GM12891 (cell line): ENCODE measurements at regions not wholly inside any gene's neighbourhood (a gene's known extent, or its start where the extent isn't known, plus 50 kb on each side); places are given as distances from the start of the nearest gene placed in this dataset.
"Not testable (repeated sequence)": the region's sequence is repeated elsewhere in the genome, so short reads cannot be mapped to it uniquely, and the experiment has no call there.

Source experiments
- DNase-seq: peaks from one replicate; pipeline ENCODE4 v3.0.0; 2011; ENCODE audit warnings: low spot score; ENCODE audit not compliant: insufficient read length
- FAIRE-seq: peaks from 2 replicates; lab custom pipeline; 2011; peaks lifted over from hg19 to GRCh38; lab: Jason Lieb, UNC
- PAX5 ChIP-seq: IDR thresholded peaks from 2 replicates; pipeline ENCODE4 v1.6.1; 2011; ENCODE audit warnings: low read length, moderate library complexity, mild to moderate bottlenecking; ENCODE audit not compliant: insufficient read depth, severe bottlenecking
- POLR2A ChIP-seq: IDR thresholded peaks from 2 replicates; pipeline ENCODE4 v1.6.1; 2011; ENCODE audit warnings: low read depth, low read length, control low read depth
- POLR2AphosphoS5 ChIP-seq: IDR thresholded peaks from 2 replicates; pipeline ENCODE4 v1.6.1; 2011; ENCODE audit warnings: low read depth, low read length, control low read depth
- POU2F2 ChIP-seq: IDR thresholded peaks from 2 replicates; pipeline ENCODE4 v1.6.1; 2011; ENCODE audit warnings: low read depth, mild to moderate bottlenecking, control low read depth, low read length, moderate library complexity
- SPI1 ChIP-seq: IDR thresholded peaks from 2 replicates; pipeline ENCODE4 v1.6.1; 2011; ENCODE audit warnings: low read depth, low read length, control low read depth
- TAF1 ChIP-seq: IDR thresholded peaks from 2 replicates; pipeline ENCODE4 v1.6.1; 2011; ENCODE audit warnings: low read depth, low read length, control low read depth

DNA sequence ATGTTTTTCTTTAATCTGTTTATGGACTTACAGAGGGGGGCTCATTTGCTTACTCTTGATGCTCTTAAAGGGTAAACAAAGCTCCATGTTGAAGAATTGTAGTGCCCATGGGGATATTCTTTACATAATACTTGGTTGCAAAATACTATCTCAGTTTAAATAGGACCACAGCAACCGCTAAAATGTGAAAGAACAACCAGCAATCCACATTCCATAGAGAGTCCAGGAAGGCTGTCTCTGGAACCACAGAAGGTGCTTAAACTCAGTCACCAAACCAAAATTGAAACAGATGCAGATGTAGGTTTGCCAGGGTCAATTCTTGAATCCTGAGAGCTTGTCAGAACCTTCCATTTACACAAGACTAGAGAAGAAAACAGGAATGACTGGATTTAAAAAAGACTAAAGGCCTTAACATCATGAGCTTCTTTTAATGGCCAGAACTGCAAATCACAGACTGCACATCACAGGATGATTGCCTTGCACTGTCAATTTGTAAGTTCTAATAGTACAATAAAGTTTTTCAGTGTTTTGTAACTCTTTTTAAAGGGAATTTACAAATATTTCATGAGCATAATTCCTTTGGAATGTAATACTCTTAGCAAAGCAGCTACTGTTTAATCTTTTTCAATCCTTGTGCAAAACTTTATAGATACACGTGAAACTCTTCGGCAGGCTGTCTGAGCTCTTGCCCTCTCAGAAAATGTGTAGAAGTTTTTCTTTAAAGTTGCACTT is 661.6 kb downstream of the SI start:
- TF ChIP-seq TAF1 (no peak), PAX5 (no peak), POLR2AphosphoS5 (no peak), SPI1 (no peak), POU2F2 (no peak), POLR2A (no peak)
- DNase-seq (no peak), FAIRE-seq (no peak)

- TF ChIP-seq SPI1, result no peak
- TF ChIP-seq POLR2AphosphoS5, result no peak
- no peak for TF ChIP-seq POU2F2
- no peak for TF ChIP-seq PAX5
- TF ChIP-seq TAF1, result no peak
- no peak for TF ChIP-seq POLR2A
These were observed 670.0 kb downstream of the SI start for GRCh38 chr3:164408326-164408725.

GRCh38 chr3:164407111-164407510 is 671.2 kb downstream of the SI start:
- FAIRE-seq, result no peak
- TF ChIP-seq PAX5 (no peak), POLR2AphosphoS5 (no peak), SPI1 (no peak), POU2F2 (no peak), TAF1 (no peak), POLR2A (no peak)

More at GRCh38 chr3:164408326-164408725, 670.0 kb downstream of the SI start:
- FAIRE-seq, result no peak
- no peak for DNase-seq

DNA sequence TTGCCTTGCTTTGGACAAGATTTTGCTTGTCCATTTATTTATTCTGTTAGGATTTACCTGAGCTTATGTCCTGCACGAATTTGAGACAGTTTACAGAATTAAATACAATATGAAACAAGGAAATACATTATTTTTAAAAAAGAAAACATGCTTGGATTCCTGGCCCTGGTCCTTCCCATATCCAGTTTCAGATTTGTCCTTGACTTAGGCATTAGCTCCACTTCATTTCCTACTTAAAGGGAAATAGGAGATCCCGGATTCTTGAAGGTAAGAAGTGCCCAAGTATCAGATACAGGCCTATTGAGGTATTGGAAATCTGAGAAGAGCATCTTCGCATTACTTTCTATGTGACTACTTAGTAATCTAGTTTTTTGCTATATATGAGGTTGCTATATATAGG is 672.0 kb downstream of the SI start:
- DNase-seq (no peak), FAIRE-seq (no peak)
- TF ChIP-seq POLR2A (no peak), TAF1 (no peak), POLR2AphosphoS5 (no peak), SPI1 (no peak), PAX5 (no peak), POU2F2 (no peak)

More at GRCh38 chr3:164407111-164407510, 671.2 kb downstream of the SI start:
- DNase-seq, result no peak

GRCh38 chr3:164401923-164402322 is 676.4 kb downstream of the SI start:
- FAIRE-seq, result no peak
- TF ChIP-seq POLR2A (no peak), POLR2AphosphoS5 (no peak), POU2F2 (no peak), SPI1 (no peak), TAF1 (no peak), PAX5 (no peak)
- DNase-seq, result no peak

DNA sequence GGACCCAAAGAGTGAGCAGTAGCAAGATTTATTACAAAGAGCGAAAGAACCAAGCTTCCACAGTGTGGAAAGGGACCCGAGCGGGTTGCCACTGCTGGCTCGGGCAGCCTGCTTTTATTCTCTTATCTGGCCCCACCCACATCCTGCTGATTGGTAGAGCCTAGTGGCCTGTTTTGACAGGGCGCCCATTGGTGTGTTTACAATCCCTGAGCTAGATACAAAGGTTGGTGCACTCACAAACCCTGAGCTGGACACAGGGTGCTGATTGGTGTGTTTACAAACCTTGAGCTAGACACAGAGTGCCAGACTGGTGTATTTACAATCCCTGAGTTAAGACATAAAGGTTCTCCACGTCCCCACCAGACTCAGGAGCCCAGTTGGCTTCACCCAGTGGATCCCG is 676.9 kb downstream of the SI start:
- not testable (repeated sequence) for FAIRE-seq, DNase-seq

DNA sequence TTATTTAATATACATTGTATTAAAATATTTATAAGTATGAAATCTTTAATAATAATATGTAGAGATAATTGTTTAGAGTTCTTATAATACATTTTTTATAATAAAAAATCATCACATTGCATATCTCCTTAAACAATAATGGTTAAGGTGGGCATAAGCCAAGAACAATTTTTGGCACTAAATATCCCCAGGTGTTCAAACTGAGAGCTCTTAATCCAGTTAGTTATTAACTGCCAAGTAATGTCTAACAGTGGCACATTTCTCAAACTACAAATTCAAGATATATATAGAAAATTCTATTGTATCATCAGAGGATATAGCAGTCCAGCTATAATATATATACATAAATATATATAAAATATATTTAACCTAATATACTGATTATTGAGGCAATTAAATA is 680.8 kb downstream of the SI start:
- DNase-seq, result no peak
- FAIRE-seq, result no peak
- TF ChIP-seq SPI1 (no peak), POLR2AphosphoS5 (no peak)

DNA sequence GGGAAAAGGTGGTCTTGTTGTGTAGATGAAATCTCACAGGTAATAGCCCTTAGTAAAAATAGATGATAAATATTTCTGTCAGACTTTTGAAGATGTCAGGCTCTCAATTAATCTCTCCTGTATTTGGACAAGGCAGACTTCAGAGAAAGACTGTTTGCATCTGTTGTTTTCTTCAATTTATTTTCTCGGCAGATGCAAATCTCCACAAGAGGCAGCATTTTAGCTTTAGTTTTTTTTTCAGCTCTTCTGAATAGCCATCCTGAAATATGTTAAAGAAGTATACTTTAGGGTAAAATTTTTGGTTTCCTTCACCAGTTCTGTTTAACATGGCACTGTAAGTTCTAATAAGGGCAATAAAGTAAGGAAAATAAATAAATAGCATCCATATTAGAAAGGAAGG is 685.1 kb downstream of the SI start:
- no peak for FAIRE-seq
- no peak for DNase-seq
- TF ChIP-seq PAX5 (no peak), POLR2AphosphoS5 (no peak), SPI1 (no peak), POU2F2 (no peak), TAF1 (no peak), POLR2A (no peak)

DNA sequence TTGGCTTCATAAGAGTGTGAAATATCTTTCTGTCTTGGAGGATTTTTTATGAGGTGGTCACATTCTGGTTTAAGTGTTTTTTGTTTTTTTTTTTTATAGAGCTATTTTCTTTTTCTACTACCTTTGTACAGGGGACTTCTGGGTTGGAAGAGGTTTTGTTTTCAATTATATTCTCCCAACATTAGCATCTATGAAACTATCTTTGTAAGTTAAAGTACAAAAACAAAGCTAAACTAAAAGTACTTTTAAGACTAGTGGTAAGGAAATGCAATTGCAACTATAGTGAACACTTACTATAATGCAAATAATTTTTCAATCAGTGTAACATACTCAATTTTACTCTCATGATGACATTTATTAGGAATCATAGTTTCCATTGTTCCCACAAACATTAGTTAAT is 688.2 kb downstream of the SI start:
- FAIRE-seq, result no peak
- DNase-seq, result no peak
- no peak for TF ChIP-seq POLR2AphosphoS5
- TF ChIP-seq SPI1, result no peak

DNA sequence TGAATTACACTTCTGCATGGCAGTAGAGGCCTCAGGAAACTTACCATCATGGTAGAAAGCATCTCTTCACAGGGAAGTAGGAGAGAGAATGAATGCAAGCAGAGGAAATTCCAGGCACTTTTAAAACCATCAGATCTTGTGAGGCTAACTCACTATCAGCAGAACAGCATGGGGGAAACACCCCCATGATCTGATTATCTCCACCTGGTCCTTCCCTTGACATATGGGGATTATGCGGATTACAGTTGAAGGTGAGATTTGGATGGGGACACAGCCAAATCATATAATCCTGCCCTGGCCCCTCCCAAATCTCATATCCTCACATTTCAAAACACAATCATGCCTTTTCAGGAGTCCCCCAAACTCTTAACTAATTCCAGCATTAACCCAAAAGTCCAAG is 691.1 kb downstream of the SI start:
- no peak for DNase-seq
- TF ChIP-seq POLR2AphosphoS5 (no peak), POLR2A (no peak), POU2F2 (no peak), TAF1 (no peak), SPI1 (no peak), PAX5 (no peak)
- no peak for FAIRE-seq
